OCI-LY7 (cell line): ENCODE measurements at regions not wholly inside any gene's neighbourhood (a gene's known extent, or its start where the extent isn't known, plus 50 kb on each side); places are given as distances from the start of the nearest gene placed in this dataset.

Source experiments
- BruUV-seq: library from RNA; stranded (reverse); fragments of 400-500 nt; replicated peaks from 2 replicates; lab custom pipeline; 2021; lab: Mats Ljungman, UMichigan
- CTCF ChIA-PET: fragments of 300-600 bp; sonication (Branson Sonifier 250); formaldehyde crosslinking; loops from one replicate; lab custom pipeline; 2022; ENCODE audit warnings: antibody characterized with exemption; ENCODE audit not compliant: unreplicated experiment; lab: Charles Lee
- POLR2A ChIA-PET: fragments of 300-600 bp; sonication (Branson Sonifier 250); formaldehyde crosslinking; loops from one replicate; lab custom pipeline; 2022; ENCODE audit warnings: antibody characterized with exemption; lab: Charles Lee
- DNase-seq: peaks from one replicate; pipeline ENCODE4 v3.0.0-alpha.2; 2015; ENCODE audit warnings: low spot score
- H2AFZ ChIP-seq: fragments of 200-600 bp; sonication (generic), shearing (Covaris generic); 2 replicates; pipeline ENCODE4 v1.6.1; 2014; ENCODE audit warnings: mild to moderate bottlenecking, antibody characterized with exemption, low read length, moderate library complexity
- H3K27ac ChIP-seq: fragments of 200-600 bp; sonication (generic); 2 replicates; pipeline ENCODE4 v1.5.1; 2014; ENCODE audit warnings: mixed run types, low read depth, mild to moderate bottlenecking, moderate library complexity, low read length, inconsistent platforms; ENCODE audit not compliant: poor library complexity, severe bottlenecking
- H3K36me3 ChIP-seq: fragments of 200-600 bp; sonication (generic); 2 replicates; pipeline ENCODE4 v1.6.1; 2014; ENCODE audit warnings: mild to moderate bottlenecking, antibody characterized with exemption, low read length, moderate library complexity, mixed read lengths; ENCODE audit not compliant: insufficient read depth
- H3K4me1 ChIP-seq: fragments of 200-600 bp; sonication (generic); 2 replicates; pipeline ENCODE4 v1.5.1; 2014; ENCODE audit warnings: mild to moderate bottlenecking, low read length; ENCODE audit not compliant: insufficient read depth, poor library complexity, severe bottlenecking
- H3K4me2 ChIP-seq: fragments of 200-600 bp; sonication (generic); 2 replicates; pipeline ENCODE4 v1.6.1; 2014; ENCODE audit warnings: mild to moderate bottlenecking, low read length
- H3K4me3 ChIP-seq: fragments of 200-600 bp; sonication (generic); 2 replicates; pipeline ENCODE4 v1.5.1; 2014; ENCODE audit warnings: mild to moderate bottlenecking, low read depth, low read length; ENCODE audit not compliant: poor library complexity, severe bottlenecking
- H3K79me2 ChIP-seq: fragments of 200-600 bp; sonication (generic); 2 replicates; pipeline ENCODE4 v1.6.1; 2016; ENCODE audit warnings: low read depth, mild to moderate bottlenecking, low read length, moderate library complexity, mixed read lengths; ENCODE audit not compliant: insufficient read depth
- H3K9me2 ChIP-seq: fragments of 200-600 bp; sonication (generic); 2 replicates; pipeline ENCODE4 v1.6.1; 2016; ENCODE audit warnings: mild to moderate bottlenecking, low read length, mixed read lengths; ENCODE audit not compliant: insufficient read depth
- H3K9me3 ChIP-seq: fragments of 200-600 bp; sonication (generic); 2 replicates; pipeline ENCODE4 v1.6.1; 2014; ENCODE audit warnings: mild to moderate bottlenecking, mixed run types, low read length, mixed read lengths
- H4K20me1 ChIP-seq: fragments of 200-600 bp; sonication (generic); 2 replicates; pipeline ENCODE4 v1.6.1; 2014; ENCODE audit warnings: mild to moderate bottlenecking, antibody characterized with exemption, low read length, moderate library complexity, mixed read lengths; ENCODE audit not compliant: insufficient read depth
- EZH2phosphoT487 ChIP-seq: fragments of 200-600 bp; sonication (generic); IDR thresholded peaks from 2 replicates; pipeline ENCODE4 v1.6.1; 2018; ENCODE audit warnings: low read depth, borderline replicate concordance, mild to moderate bottlenecking, mixed run types, antibody characterized with exemption, low read length, moderate library complexity, mixed read lengths
- intact Hi-C: fragments of 100-400 bp; cut with micrococcal nuclease; formaldehyde crosslinking; loops from one replicate; pipeline ENCODE4 v1.10.0; 2022; ENCODE audit not compliant: unreplicated experiment
- TF ChIP-seq, protein P1 (sequence below): fragments of 200-600 bp; sonication (generic); conservative IDR thresholded peaks from 2 replicates; pipeline ENCODE4 v1.5.1; 2014; ENCODE audit warnings: mild to moderate bottlenecking, antibody characterized with exemption, low read length, moderate library complexity, mixed read lengths

DNA sequence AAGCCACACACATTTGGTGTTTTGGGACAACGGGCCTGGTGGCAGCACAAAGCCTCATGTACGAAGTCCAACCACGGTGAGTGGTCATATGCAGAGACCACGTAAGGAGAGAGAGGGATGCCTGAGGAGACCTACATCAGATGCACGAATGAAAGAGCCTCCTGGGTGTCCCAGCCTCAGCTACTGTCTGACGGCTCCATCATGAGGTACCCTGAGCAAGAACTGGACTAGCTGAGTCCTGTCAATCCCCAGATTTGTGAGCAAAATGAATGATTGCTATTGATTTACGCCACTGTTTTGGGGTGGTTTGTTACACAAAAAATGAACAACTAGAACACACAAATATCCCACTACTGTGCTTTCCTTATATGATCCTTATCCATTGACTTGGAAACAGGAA, 275.7 kb upstream of the KYNU start:
- Histone ChIP-seq H3K4me1 (no peaks in the 10 kb centered on the region), H3K27ac (no peak overlapping the region), H4K20me1 (no peaks in the 10 kb centered on the region), H2AFZ (no peak overlapping the region), H3K79me2 (no peaks in the 10 kb centered on the region), H3K36me3 (no peaks in the 10 kb centered on the region), H3K4me3 (no peak overlapping the region), H3K9me3 (no peaks in the 10 kb centered on the region), H3K9me2 (no peaks in the 10 kb centered on the region), H3K4me2 (no peak overlapping the region)
- POLR2A ChIA-PET, result no interaction called here
- CTCF ChIA-PET, result no interaction called here
- TF ChIP-seq, protein P1, sequence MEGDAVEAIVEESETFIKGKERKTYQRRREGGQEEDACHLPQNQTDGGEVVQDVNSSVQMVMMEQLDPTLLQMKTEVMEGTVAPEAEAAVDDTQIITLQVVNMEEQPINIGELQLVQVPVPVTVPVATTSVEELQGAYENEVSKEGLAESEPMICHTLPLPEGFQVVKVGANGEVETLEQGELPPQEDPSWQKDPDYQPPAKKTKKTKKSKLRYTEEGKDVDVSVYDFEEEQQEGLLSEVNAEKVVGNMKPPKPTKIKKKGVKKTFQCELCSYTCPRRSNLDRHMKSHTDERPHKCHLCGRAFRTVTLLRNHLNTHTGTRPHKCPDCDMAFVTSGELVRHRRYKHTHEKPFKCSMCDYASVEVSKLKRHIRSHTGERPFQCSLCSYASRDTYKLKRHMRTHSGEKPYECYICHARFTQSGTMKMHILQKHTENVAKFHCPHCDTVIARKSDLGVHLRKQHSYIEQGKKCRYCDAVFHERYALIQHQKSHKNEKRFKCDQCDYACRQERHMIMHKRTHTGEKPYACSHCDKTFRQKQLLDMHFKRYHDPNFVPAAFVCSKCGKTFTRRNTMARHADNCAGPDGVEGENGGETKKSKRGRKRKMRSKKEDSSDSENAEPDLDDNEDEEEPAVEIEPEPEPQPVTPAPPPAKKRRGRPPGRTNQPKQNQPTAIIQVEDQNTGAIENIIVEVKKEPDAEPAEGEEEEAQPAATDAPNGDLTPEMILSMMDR, result no peak
- TF ChIP-seq EZH2phosphoT487, result no peak
- no peak for DNase-seq
- no TSS peak for BruUV-seq
- intact Hi-C loops, result no loop called here

DNA sequence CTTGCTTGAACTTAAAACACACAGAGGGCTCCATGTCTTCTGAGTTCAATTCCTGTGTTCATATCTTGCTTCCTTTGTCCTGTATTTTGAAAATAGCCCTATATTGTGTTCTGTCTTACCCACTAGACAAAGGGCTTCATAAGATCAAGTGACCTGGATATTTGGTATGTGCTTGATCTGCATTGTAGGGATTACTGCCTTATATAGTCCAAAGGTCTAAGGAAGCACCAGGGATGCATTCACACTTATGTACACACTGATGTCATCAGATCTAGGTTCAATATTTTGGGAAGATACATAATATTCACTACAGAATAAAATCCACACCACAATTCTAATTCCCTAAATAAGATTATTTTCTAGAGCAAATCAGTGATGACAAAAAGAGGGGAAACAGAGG, 278.0 kb upstream of the KYNU start:
- Histone ChIP-seq H3K27ac (no peak overlapping the region), H3K4me1 (no peaks in the 10 kb centered on the region), H3K9me2 (no peaks in the 10 kb centered on the region), H3K36me3 (no peaks in the 10 kb centered on the region), H3K79me2 (no peaks in the 10 kb centered on the region), H3K4me2 (no peak overlapping the region), H3K4me3 (no peak overlapping the region), H2AFZ (no peak overlapping the region), H4K20me1 (no peaks in the 10 kb centered on the region), H3K9me3 (no peaks in the 10 kb centered on the region)
- ChIA-PET CTCF (no interaction called here), POLR2A (no interaction called here)
- no peak for DNase-seq
- BruUV-seq, result no TSS peak
- TF ChIP-seq EZH2phosphoT487, result no peak
- TF ChIP-seq, protein P1, result no peak
- intact Hi-C loops, result no loop called here

DNA sequence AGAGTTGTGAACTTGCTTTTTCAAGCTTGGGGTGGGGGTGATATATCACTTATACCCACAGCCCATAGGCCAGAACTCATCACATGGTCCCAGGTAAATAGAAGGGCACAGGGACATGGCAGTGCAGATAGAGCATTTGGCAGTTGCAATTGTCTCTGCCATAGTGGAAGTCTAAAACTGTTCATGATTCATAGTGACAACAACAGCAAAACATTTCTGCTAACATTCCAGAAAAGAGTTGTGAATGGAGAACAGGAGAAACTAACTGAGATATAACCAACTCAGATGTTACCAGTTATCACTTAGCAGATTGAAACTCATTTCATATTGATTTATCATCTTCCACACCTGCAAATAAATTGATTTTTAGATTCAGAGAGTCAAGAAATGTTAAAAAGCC, 278.6 kb upstream of the KYNU start:
- no peak for DNase-seq
- no peaks in the 10 kb centered on the region for H3K36me3 ChIP-seq
- H3K4me3 ChIP-seq, result no peak overlapping the region
- ChIA-PET POLR2A (no interaction called here), CTCF (no interaction called here)
- H3K9me2 ChIP-seq, result no peaks in the 10 kb centered on the region
- intact Hi-C loops, result no loop called here
- H3K9me3 ChIP-seq, result no peaks in the 10 kb centered on the region
- no peaks in the 10 kb centered on the region for H3K79me2 ChIP-seq
- no peaks in the 10 kb centered on the region for H3K4me1 ChIP-seq
- H4K20me1 ChIP-seq, result no peaks in the 10 kb centered on the region
- no peak overlapping the region for H2AFZ ChIP-seq
- no TSS peak for BruUV-seq
- TF ChIP-seq, protein P1, result no peak
- no peak for TF ChIP-seq EZH2phosphoT487
- H3K4me2 ChIP-seq, result no peak overlapping the region
- H3K27ac ChIP-seq, result no peak overlapping the region
